Upper lobe of right lung (tissue), 1 donor: ENCODE measurements at regions not wholly inside any gene's neighbourhood (a gene's known extent, or its start where the extent isn't known, plus 50 kb on each side); places are given as distances from the start of the nearest gene placed in this dataset.

ENCODE experiments used
- ATAC-seq: fragments of 200-7000 bp; cut with Tn5 transposase; one replicate; pipeline ENCODE4 v1.9.1; 2020; ENCODE audit warnings: mild to moderate bottlenecking, moderate library complexity
- DNase-seq: peaks from one replicate; pipeline ENCODE4 v3.0.0-alpha.2; 2020
- H3K27ac ChIP-seq: fragments of 200-600 bp; one replicate; pipeline ENCODE4 v1.8.0; 2022
- H3K27me3 ChIP-seq: fragments of 200-600 bp; one replicate; pipeline ENCODE4 v1.8.0; 2022; ENCODE audit warnings: mild to moderate bottlenecking
- H3K36me3 ChIP-seq: fragments of 200-600 bp; one replicate; pipeline ENCODE4 v1.8.0; 2022
- H3K4me1 ChIP-seq: fragments of 200-600 bp; one replicate; pipeline ENCODE4 v1.8.0; 2022
- H3K4me3 ChIP-seq: fragments of 200-600 bp; one replicate; pipeline ENCODE4 v1.8.0; 2022; ENCODE audit warnings: mild to moderate bottlenecking
- H3K9me3 ChIP-seq: fragments of 200-600 bp; one replicate; pipeline ENCODE4 v1.8.0; 2022
- intact Hi-C: fragments of 100-400 bp; cut with DNase I; formaldehyde crosslinking; loops from one replicate; pipeline ENCODE4 v1.11.0; 2022
- TF ChIP-seq, protein P1 (sequence below): fragments of 200-600 bp; IDR thresholded peaks from one replicate; pipeline ENCODE4 v1.8.0; 2022; ENCODE audit warnings: antibody characterized with exemption
- donor health status: DM: no; HTN: yes; CAD: no; lungs with severe emphysema.

- no peak overlapping the region for H3K4me3 ChIP-seq
These were observed 855.4 kb downstream of the TAF11L14 start for GRCh38 chr5:18489703-18490102.

GRCh38 chr5:18491349-18491748, 857.1 kb downstream of the TAF11L14 start:
- ATAC-seq (no peak), DNase-seq (no peak)
- Histone ChIP-seq H3K27ac (no peak overlapping the region), H3K9me3 (no peaks in the 10 kb centered on the region), H3K27me3 (no peaks in the 10 kb centered on the region), H3K36me3 (no peaks in the 10 kb centered on the region), H3K4me3 (no peak overlapping the region), H3K4me1 (no peaks in the 10 kb centered on the region)
- intact Hi-C loops: no loop called here
- TF ChIP-seq, protein P1, sequence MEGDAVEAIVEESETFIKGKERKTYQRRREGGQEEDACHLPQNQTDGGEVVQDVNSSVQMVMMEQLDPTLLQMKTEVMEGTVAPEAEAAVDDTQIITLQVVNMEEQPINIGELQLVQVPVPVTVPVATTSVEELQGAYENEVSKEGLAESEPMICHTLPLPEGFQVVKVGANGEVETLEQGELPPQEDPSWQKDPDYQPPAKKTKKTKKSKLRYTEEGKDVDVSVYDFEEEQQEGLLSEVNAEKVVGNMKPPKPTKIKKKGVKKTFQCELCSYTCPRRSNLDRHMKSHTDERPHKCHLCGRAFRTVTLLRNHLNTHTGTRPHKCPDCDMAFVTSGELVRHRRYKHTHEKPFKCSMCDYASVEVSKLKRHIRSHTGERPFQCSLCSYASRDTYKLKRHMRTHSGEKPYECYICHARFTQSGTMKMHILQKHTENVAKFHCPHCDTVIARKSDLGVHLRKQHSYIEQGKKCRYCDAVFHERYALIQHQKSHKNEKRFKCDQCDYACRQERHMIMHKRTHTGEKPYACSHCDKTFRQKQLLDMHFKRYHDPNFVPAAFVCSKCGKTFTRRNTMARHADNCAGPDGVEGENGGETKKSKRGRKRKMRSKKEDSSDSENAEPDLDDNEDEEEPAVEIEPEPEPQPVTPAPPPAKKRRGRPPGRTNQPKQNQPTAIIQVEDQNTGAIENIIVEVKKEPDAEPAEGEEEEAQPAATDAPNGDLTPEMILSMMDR: no peak

More at GRCh38 chr5:18489703-18490102, 855.4 kb downstream of the TAF11L14 start:
- no peaks in the 10 kb centered on the region for H3K4me1 ChIP-seq
- H3K9me3 ChIP-seq: no peaks in the 10 kb centered on the region
- ATAC-seq (no peak), DNase-seq (no peak)
- intact Hi-C loops: no loop called here
- no peaks in the 10 kb centered on the region for H3K36me3 ChIP-seq
- no peaks in the 10 kb centered on the region for H3K27me3 ChIP-seq
- TF ChIP-seq, protein P1: no peak
- H3K27ac ChIP-seq: no peak overlapping the region

DNA sequence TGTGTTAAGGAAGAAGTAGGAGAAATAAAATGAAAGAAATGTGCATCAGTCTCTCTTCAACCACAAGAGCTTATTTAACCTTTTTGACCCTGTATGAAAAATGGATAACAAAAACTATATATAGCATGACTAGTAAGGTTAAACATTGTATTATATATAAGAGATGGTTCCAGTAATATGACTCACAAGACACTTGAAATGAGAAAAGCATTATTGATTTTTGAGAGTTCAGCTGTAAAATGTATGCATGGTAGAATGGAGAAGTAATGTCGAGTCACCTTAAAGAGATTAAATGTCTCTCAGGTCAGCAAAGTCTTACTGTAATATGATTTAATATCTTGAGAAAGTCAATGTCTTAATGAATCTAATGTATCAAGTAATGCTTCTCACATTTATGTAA, 860.9 kb downstream of the TAF11L14 start:
- TF ChIP-seq, protein P1: no peak

DNA sequence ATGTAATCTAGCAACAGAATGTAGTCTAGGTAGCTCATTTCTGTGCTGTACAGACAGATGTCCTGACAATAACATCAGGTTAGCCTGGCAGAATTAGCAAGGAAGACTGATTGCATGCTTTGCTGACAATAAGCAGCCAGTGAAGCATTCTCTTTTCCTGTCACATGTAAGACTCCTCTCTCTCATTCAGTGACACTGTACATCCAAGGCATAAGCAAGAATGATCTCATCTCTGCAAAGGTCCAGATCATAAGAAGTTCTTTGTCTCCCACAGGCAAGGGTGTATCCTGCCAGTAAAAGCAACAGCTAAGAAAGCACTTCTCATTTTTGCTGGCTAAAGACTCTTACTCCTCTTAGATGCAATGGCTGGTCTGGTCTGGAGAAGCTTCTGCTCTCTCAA, 861.8 kb downstream of the TAF11L14 start:
- H3K4me3 ChIP-seq: no peak overlapping the region
- no peak overlapping the region for H3K27ac ChIP-seq
- ATAC-seq (no peak), DNase-seq (no peak)
- H3K27me3 ChIP-seq: no peaks in the 10 kb centered on the region
- intact Hi-C loops: no loop called here
- no peaks in the 10 kb centered on the region for H3K36me3 ChIP-seq
- no peaks in the 10 kb centered on the region for H3K4me1 ChIP-seq
- no peaks in the 10 kb centered on the region for H3K9me3 ChIP-seq
- TF ChIP-seq, protein P1: no peak

More for the DNA sequence above, 860.9 kb downstream of the TAF11L14 start:
- Histone ChIP-seq H3K27ac (no peak overlapping the region), H3K9me3 (no peaks in the 10 kb centered on the region), H3K27me3 (no peaks in the 10 kb centered on the region), H3K36me3 (no peaks in the 10 kb centered on the region), H3K4me1 (no peaks in the 10 kb centered on the region), H3K4me3 (no peak overlapping the region)
- ATAC-seq (no peak), DNase-seq (no peak)
- intact Hi-C loops: no loop called here

DNA sequence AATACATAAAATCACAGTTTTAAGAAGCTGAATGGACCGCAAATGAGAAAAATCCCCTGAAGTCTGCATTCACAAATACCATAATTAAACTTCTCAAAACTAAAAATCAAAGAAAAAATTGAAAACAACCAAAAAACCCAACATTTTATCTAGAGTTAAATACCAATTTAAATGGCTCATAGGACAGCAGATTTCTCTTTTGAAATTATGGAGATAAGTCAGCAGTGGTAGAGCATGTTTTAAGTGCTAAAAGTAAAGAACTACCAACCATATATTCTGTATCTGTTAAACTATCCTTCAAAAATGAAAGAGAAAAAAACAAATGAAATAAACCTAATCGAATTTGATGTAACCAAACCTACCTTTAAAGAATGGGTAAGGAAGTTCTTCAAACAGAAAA, 862.8 kb downstream of the TAF11L14 start:
- DNase-seq: no peak
- no peaks in the 10 kb centered on the region for H3K4me1 ChIP-seq
- TF ChIP-seq, protein P1: no peak
- no peak for ATAC-seq
- H3K27me3 ChIP-seq: no peaks in the 10 kb centered on the region
- H3K4me3 ChIP-seq: no peak overlapping the region
- H3K36me3 ChIP-seq: no peaks in the 10 kb centered on the region
- no peak overlapping the region for H3K27ac ChIP-seq
- no peaks in the 10 kb centered on the region for H3K9me3 ChIP-seq
- intact Hi-C loops: no loop called here

GRCh38 chr5:18503797-18504328, 869.6 kb downstream of the TAF11L14 start:
- TF ChIP-seq, protein P1: no peak
- DNase-seq (no peak), ATAC-seq (no peak)
- H3K9me3 ChIP-seq: no peaks in the 10 kb centered on the region
- H3K4me1 ChIP-seq: no peaks in the 10 kb centered on the region
- no peak overlapping the region for H3K4me3 ChIP-seq
- intact Hi-C loops: no loop called here
- no peak overlapping the region for H3K27ac ChIP-seq
- no peaks in the 10 kb centered on the region for H3K36me3 ChIP-seq
- no peaks in the 10 kb centered on the region for H3K27me3 ChIP-seq
